Liver (tissue), 8 donors: ENCODE measurements at regions not wholly inside any gene's neighbourhood (a gene's known extent, or its start where the extent isn't known, plus 50 kb on each side); places are given as distances from the start of the nearest gene placed in this dataset.

Experiments used
- DNase-seq: peaks from one replicate; pipeline ENCODE4 v3.0.0-alpha.2; 2017; ENCODE audit warnings: low spot score
- H3K27ac ChIP-seq, 2 donors: one replicate each; pipeline ENCODE4 v1.7.0; 2013; ENCODE audit warnings: inconsistent platforms in 2 of 2, low read length in 2 of 2, control low read depth in 1 of 2, low read depth in 1 of 2, mild to moderate bottlenecking in 1 of 2
- H3K27me3 ChIP-seq, 4 donors: one replicate each; pipeline versions ENCODE4 v1.6.1 to v1.7.0; 2013; ENCODE audit warnings: low read length in 3 of 4, inconsistent platforms in 1 of 4, mild to moderate bottlenecking in 1 of 4, moderate library complexity in 1 of 4; ENCODE audit not compliant: control insufficient read depth in 4 of 4, insufficient read depth in 4 of 4
- H3K36me3 ChIP-seq, 4 donors: one replicate each; pipeline versions ENCODE4 v1.6.1 to v1.7.0; 2013; ENCODE audit warnings: low read length in 3 of 4, mild to moderate bottlenecking in 3 of 4, low read depth in 1 of 4, moderate library complexity in 1 of 4; ENCODE audit not compliant: control insufficient read depth in 4 of 4, insufficient read depth in 3 of 4
- H3K4me1 ChIP-seq, 4 donors: one replicate each; pipeline versions ENCODE4 v1.6.1 to v1.7.0; 2013; ENCODE audit warnings: low read length in 3 of 4, mild to moderate bottlenecking in 3 of 4, moderate library complexity in 1 of 4; ENCODE audit not compliant: control insufficient read depth in 4 of 4, insufficient read depth in 4 of 4
- H3K4me3 ChIP-seq, 3 donors: one replicate each; pipeline versions ENCODE4 v1.6.1 to v1.7.0; 2013; ENCODE audit warnings: low read length in 3 of 3, control low read depth in 1 of 3, low read depth in 1 of 3, mild to moderate bottlenecking in 1 of 3
- H3K9ac ChIP-seq, 2 donors: one replicate each; pipeline ENCODE4 v1.7.0; 2013; ENCODE audit warnings: low read length in 2 of 2, mild to moderate bottlenecking in 2 of 2, moderate library complexity in 2 of 2, control low read depth in 1 of 2, low read depth in 1 of 2
- H3K9me3 ChIP-seq, 4 donors: one replicate each; pipeline versions ENCODE4 v1.6.1 to v1.7.0; 2013; ENCODE audit warnings: low read length in 3 of 4; ENCODE audit not compliant: control insufficient read depth in 4 of 4
- ATF3 ChIP-seq: IDR thresholded peaks from 2 replicates; pipeline ENCODE4 v1.6.1; 2016; ENCODE audit warnings: antibody characterized with exemption
- EGR1 ChIP-seq, 2 donors: IDR thresholded peaks; 2 replicates each; pipeline ENCODE4 v1.6.1; 2016 to 2018; ENCODE audit warnings: antibody characterized with exemption in 2 of 2, low read depth in 2 of 2
- FOXA1 ChIP-seq: IDR thresholded peaks from 2 replicates; pipeline ENCODE4 v1.6.1; 2016; ENCODE audit warnings: antibody characterized with exemption
- FOXA2 ChIP-seq: IDR thresholded peaks from 2 replicates; pipeline ENCODE4 v1.6.1; 2016; ENCODE audit warnings: antibody characterized with exemption
- GABPA ChIP-seq, 2 donors: IDR thresholded peaks in 1 of 2; conservative IDR thresholded peaks in 1 of 2; 2 replicates each; pipeline ENCODE4 v1.6.1; 2016; ENCODE audit warnings: antibody characterized with exemption in 2 of 2, mild to moderate bottlenecking in 1 of 2, moderate library complexity in 1 of 2
- HNF4A ChIP-seq, 2 donors: conservative IDR thresholded peaks; 2 replicates each; pipeline ENCODE4 v1.6.1; 2016; ENCODE audit warnings: antibody characterized with exemption in 2 of 2, mild to moderate bottlenecking in 2 of 2
- HNF4G ChIP-seq: IDR thresholded peaks from 2 replicates; pipeline ENCODE4 v1.6.1; 2016; ENCODE audit warnings: antibody characterized with exemption
- JUND ChIP-seq, 2 donors: IDR thresholded peaks; 2 replicates each; pipeline ENCODE4 v1.6.1; 2016; ENCODE audit warnings: antibody characterized with exemption in 2 of 2
- MAX ChIP-seq: IDR thresholded peaks from 2 replicates; pipeline ENCODE4 v1.6.1; 2016; ENCODE audit warnings: antibody characterized with exemption
- NR2F2 ChIP-seq: IDR thresholded peaks from 2 replicates; pipeline ENCODE4 v1.6.1; 2016; ENCODE audit warnings: antibody characterized with exemption
- RAD21 ChIP-seq, 2 donors: IDR thresholded peaks; 2 replicates each; pipeline ENCODE4 v1.6.1; 2016; ENCODE audit warnings: antibody characterized with exemption in 2 of 2, mild to moderate bottlenecking in 2 of 2
- REST ChIP-seq: IDR thresholded peaks from 2 replicates; pipeline ENCODE4 v1.6.1; 2016; ENCODE audit warnings: antibody characterized with exemption, mild to moderate bottlenecking
- RXRA ChIP-seq, 2 donors: IDR thresholded peaks; 2 replicates each; pipeline ENCODE4 v1.6.1; 2017 to 2018; ENCODE audit warnings: antibody characterized with exemption in 2 of 2, mild to moderate bottlenecking in 1 of 2
- SP1 ChIP-seq: IDR thresholded peaks from 2 replicates; pipeline ENCODE4 v1.6.1; 2018; ENCODE audit warnings: antibody characterized with exemption, mild to moderate bottlenecking
- TAF1 ChIP-seq: conservative IDR thresholded peaks from 2 replicates; pipeline ENCODE4 v1.6.1; 2016; ENCODE audit warnings: antibody characterized with exemption, mild to moderate bottlenecking
- YY1 ChIP-seq: IDR thresholded peaks from 2 replicates; pipeline ENCODE4 v1.6.1; 2016; ENCODE audit warnings: antibody characterized with exemption, mild to moderate bottlenecking
- ZBTB33 ChIP-seq: IDR thresholded peaks from 2 replicates; pipeline ENCODE4 v1.6.1; 2016; ENCODE audit warnings: antibody characterized with exemption
- WGBS: extraction: QIAGEN DNeasy Blood & Tissue Kit; methylation state at CpG from one replicate; pipeline ENCODE4 v1.1.7; 2013; 5-methylcytosine and 5-hydroxymethylcytosine counted together
- TF ChIP-seq, protein P1 (sequence below): fragments of 150-350 bp; IDR thresholded peaks from 2 replicates; pipeline ENCODE4 v1.5.1; 2017; ENCODE audit warnings: improper control_type of control experiment, low read depth, low read length; ENCODE audit not compliant: missing input control
- donor health status: healthy.
- donor health status: healthy.
- donor health status: healthy.
- donor health status: healthy.
- donor health status: healthy.

DNA sequence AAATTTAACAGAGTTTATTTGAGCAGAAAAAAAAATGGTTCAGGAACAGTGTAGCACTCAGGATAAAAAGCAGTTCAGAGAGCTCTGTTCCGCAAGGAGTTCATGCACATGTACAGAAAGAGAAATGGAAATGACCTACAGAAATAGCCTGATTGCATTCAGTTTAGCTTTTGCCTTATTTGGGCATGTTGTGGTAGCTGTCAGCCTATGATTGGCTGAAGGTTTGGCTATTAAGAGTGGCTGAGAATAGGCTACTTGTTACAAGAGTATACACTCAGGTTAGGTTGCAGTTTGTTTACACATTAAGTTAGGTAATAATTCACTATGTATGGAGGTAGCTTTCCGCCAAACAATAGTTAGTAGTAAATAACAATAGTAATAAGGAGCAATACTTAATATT lies 511.0 kb upstream of the TMPRSS15 start:
- Histone ChIP-seq H3K36me3 (no peaks in the 10 kb centered on the region), H3K9me3 (peaks cover 0 to 3% (median 0%) of the 10 kb centered on the region in 4 donors), H3K9ac (no peak overlapping the region), H3K4me1 (no peaks in the 10 kb centered on the region), H3K27me3 (peaks cover 0 to 3% (median 0%) of the 10 kb centered on the region in 4 donors), H3K27ac (no peak overlapping the region), H3K4me3 (no peak overlapping the region)
- DNase-seq: no peak
- 81% methylated on average over 2 of the region's 2 CpGs for WGBS
- no peak for TF ChIP-seq SP1
- TF ChIP-seq ZBTB33: no peak
- TF ChIP-seq EGR1 (IDR thresholded peaks at IDR 0.05; ENCODE audit: low read depth in 2 of 2): no peak
- TF ChIP-seq MAX: no peak
- TF ChIP-seq, protein P1, sequence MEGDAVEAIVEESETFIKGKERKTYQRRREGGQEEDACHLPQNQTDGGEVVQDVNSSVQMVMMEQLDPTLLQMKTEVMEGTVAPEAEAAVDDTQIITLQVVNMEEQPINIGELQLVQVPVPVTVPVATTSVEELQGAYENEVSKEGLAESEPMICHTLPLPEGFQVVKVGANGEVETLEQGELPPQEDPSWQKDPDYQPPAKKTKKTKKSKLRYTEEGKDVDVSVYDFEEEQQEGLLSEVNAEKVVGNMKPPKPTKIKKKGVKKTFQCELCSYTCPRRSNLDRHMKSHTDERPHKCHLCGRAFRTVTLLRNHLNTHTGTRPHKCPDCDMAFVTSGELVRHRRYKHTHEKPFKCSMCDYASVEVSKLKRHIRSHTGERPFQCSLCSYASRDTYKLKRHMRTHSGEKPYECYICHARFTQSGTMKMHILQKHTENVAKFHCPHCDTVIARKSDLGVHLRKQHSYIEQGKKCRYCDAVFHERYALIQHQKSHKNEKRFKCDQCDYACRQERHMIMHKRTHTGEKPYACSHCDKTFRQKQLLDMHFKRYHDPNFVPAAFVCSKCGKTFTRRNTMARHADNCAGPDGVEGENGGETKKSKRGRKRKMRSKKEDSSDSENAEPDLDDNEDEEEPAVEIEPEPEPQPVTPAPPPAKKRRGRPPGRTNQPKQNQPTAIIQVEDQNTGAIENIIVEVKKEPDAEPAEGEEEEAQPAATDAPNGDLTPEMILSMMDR: no peak
- TF ChIP-seq RAD21 (IDR thresholded peaks at IDR 0.05): no peak
- TF ChIP-seq HNF4G: no peak
- no peak for TF ChIP-seq RXRA (IDR thresholded peaks at IDR 0.05)
- no peak for TF ChIP-seq REST
- no peak for TF ChIP-seq GABPA (IDR thresholded peaks at IDR 0.05 in 1 of 2, conservative IDR thresholded peaks at IDR 0.05 in 1 of 2)
- TF ChIP-seq TAF1: no peak
- TF ChIP-seq YY1: no peak
- TF ChIP-seq FOXA2: no peak
- TF ChIP-seq FOXA1: no peak
- no peak for TF ChIP-seq ATF3
- no peak for TF ChIP-seq HNF4A (conservative IDR thresholded peaks at IDR 0.05)
- TF ChIP-seq NR2F2: no peak
- TF ChIP-seq JUND (IDR thresholded peaks at IDR 0.05): no peak
